ENCODE measurements at regions not wholly inside any gene's neighbourhood (a gene's known extent, or its start where the extent isn't known, plus 50 kb on each side); places are given as distances from the start of the nearest gene placed in this dataset.

GRCh38 chr4:127182687-127183086 lies 450.1 kb upstream of the INTU start (continued):
- TF ChIP-seq REST (IDR thresholded peaks at IDR 0.05; ENCODE audit: low read depth, low read length) = no peak

- FAIRE-seq (no peak), ATAC-seq (no peak), DNase-seq (ENCODE audit: low read depth, low spot score) (no peak)
- TF ChIP-seq STAT3 (IDR thresholded peaks at IDR 0.05; ENCODE audit: low read depth, low read length) (no peak), ATF3 (IDR thresholded peaks at IDR 0.05; ENCODE audit: borderline replicate concordance, extremely low read depth, low read depth, low read length) (no peak), CHD2 (IDR thresholded peaks at IDR 0.05; ENCODE audit: borderline replicate concordance, low read depth, low read length) (no peak), TCF3 (IDR thresholded peaks at IDR 0.05; ENCODE audit: borderline replicate concordance, insufficient read depth, low read depth, low read length) (no peak), CHD1 (IDR thresholded peaks at IDR 0.05; ENCODE audit: low read depth, low read length) (no peak), TAF1 (IDR thresholded peaks at IDR 0.05; ENCODE audit: borderline replicate concordance, low read depth, low read length) (no peak), IRF5 (IDR thresholded peaks at IDR 0.05; ENCODE audit: borderline replicate concordance) (no peak), KAT2A (conservative IDR thresholded peaks at IDR 0.05; ENCODE audit: control insufficient read depth, low read depth, low read length) (no peak), CUX1 (IDR thresholded peaks at IDR 0.05; ENCODE audit: insufficient replicate concordance, low read depth, low read length) (no peak)
- BruUV-seq (replicated peaks) = no TSS peak
- no peaks in the 10 kb centered on the region for H3K4me1 ChIP-seq (ENCODE audit: control insufficient read depth, insufficient read depth, low read length)
- no peak overlapping the region for H3K4me3 ChIP-seq
- WGBS (ENCODE audit: insufficient coverage, insufficient replicate concordance, low lambda C conversion rate, missing lambda C conversion rate) = 0% methylated on average over 1 of the region's 1 CpG
- H3K9me3 ChIP-seq (replicated peaks; ENCODE audit: control insufficient read depth, insufficient read depth, low read length) = no peaks in the 10 kb centered on the region
- ChIA-PET SMC1A (ENCODE audit: uncharacterized antibody, unreplicated experiment) (no interaction called here), POLR2A (no interaction called here), RAD21 (ENCODE audit: unreplicated experiment) (no interaction called here), CTCF (no interaction called here)
- H3K4me2 ChIP-seq (ENCODE audit: control insufficient read depth, insufficient read depth) = no peak overlapping the region
- in situ Hi-C loops (cut with MboI) = no loop called here
- no peak overlapping the region for H3K9ac ChIP-seq (ENCODE audit: control insufficient read depth, insufficient read depth, low read length)
- no peak overlapping the region for H3K27ac ChIP-seq (ENCODE audit: control insufficient read depth, insufficient read depth)
- H4K20me1 ChIP-seq (ENCODE audit: control insufficient read depth, insufficient read depth) = no peaks in the 10 kb centered on the region
- H3K27me3 ChIP-seq (replicated peaks in 1 of 2; ENCODE audit: control insufficient read depth in 2 of 2, insufficient read depth in 2 of 2, low read length in 1 of 2) = no peaks in the 10 kb centered on the region
- no peak overlapping the region for H2AFZ ChIP-seq (ENCODE audit: control insufficient read depth, low read depth, low read length)
- no peaks in the 10 kb centered on the region for H3K36me3 ChIP-seq (ENCODE audit: control insufficient read depth in 2 of 2, insufficient read depth in 2 of 2, low read length in 1 of 2)
- intact Hi-C loops (cut with micrococcal nuclease; ENCODE audit: unreplicated experiment) = no loop called here
- H3K79me2 ChIP-seq (ENCODE audit: control insufficient read depth, insufficient read depth, low read length) = no peaks in the 10 kb centered on the region
These were observed 443.9 kb upstream of the INTU start for GRCh38 chr4:127188847-127189246.
